ENCODE measurements at regions not wholly inside any gene's neighbourhood (a gene's known extent, or its start where the extent isn't known, plus 50 kb on each side); places are given as distances from the start of the nearest gene placed in this dataset.
"Not testable (repeated sequence)": the region's sequence is repeated elsewhere in the genome, so short reads cannot be mapped to it uniquely, and the experiment has no call there.

GRCh38 chr4:53885668-53886067 is 178.7 kb downstream of the CHIC2 start:
- Histone ChIP-seq H3K4me1 (ENCODE audit: control insufficient read depth in 1 of 2, insufficient read depth in 2 of 2, low read depth in 1 of 2, low read length in 1 of 2) (peaks cover 0 to 19% of the 10 kb centered on the region in 2 experiments; a peak in 2 of 4 replicates), H3K9me3 (no peaks in the 10 kb centered on the region), H2AFZ (ENCODE audit: low read depth) (no peak overlapping the region), H3K27me3 (ENCODE audit: insufficient read depth) (no peaks in the 10 kb centered on the region), H4K20me1 (ENCODE audit: insufficient read depth) (no peaks in the 10 kb centered on the region), H3K27ac (ENCODE audit: low read depth in 2 of 2, low read length in 1 of 2) (no peak overlapping the region), H3K4me2 (no peak overlapping the region), H3F3A (replicated peaks; ENCODE audit: insufficient read depth) (peaks cover 2% of the 10 kb centered on the region), H3K4me3 (ENCODE audit: low read depth in 2 of 2, low read length in 1 of 2) (no peak overlapping the region), H3K9me2 (no peaks in the 10 kb centered on the region), H3K36me3 (replicated peaks in 1 of 2; ENCODE audit: control insufficient read depth in 1 of 2, insufficient read depth in 2 of 2, low read length in 1 of 2) (no peaks in the 10 kb centered on the region), H3K79me2 (ENCODE audit: insufficient read depth) (no peaks in the 10 kb centered on the region), H3K9ac (no peak overlapping the region)
- no peak for TF ChIP-seq CTCF (IDR thresholded peaks at IDR 0.05)
- TF ChIP-seq RXRA (IDR thresholded peaks at IDR 0.05; ENCODE audit: borderline replicate concordance, low read depth) = no peak
- no peak for TF ChIP-seq POLR2AphosphoS5 (IDR thresholded peaks at IDR 0.05; ENCODE audit: low read depth, low read length)
- CTCF ChIA-PET = no interaction called here
- 98% methylated on average over 2 of the region's 2 CpGs for WGBS (ENCODE audit: low lambda C conversion rate)
- no peak for DNase-seq
- POLR2A ChIA-PET = no interaction called here

DNA sequence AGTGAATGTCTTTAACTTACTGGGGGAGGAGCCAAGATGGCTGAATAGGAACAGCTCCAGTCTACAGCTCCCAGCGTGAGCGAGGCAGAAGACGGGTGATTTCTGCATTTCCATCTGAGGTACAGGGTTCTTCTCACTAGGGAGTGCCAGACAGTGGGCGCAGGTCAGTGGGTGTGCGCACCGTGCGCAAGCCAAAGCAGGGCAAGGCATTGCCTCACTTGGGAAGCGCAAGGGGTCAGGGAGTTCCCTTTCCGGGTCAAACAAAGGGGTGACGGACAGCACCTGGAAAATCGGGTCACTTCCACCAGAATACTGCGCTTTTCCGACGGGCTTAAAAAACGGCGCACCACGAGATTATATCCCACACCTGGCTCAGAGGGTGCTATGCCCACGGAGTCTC is 187.3 kb downstream of the CHIC2 start:
- H3K4me2 ChIP-seq; POLR2A ChIA-PET; H3K27me3 ChIP-seq (ENCODE audit: insufficient read depth); DNase-seq; CTCF ChIA-PET; H3K36me3 ChIP-seq (replicated peaks in 1 of 2; ENCODE audit: control insufficient read depth in 1 of 2, insufficient read depth in 2 of 2, low read length in 1 of 2); H3K9me3 ChIP-seq; H3K9me2 ChIP-seq; H3K4me3 ChIP-seq (ENCODE audit: low read depth in 2 of 2, low read length in 1 of 2); H3K4me1 ChIP-seq (ENCODE audit: control insufficient read depth in 1 of 2, insufficient read depth in 2 of 2, low read depth in 1 of 2, low read length in 1 of 2); H3K9ac ChIP-seq; H3K27ac ChIP-seq (ENCODE audit: low read depth in 2 of 2, low read length in 1 of 2); H3F3A ChIP-seq (replicated peaks; ENCODE audit: insufficient read depth); H3K79me2 ChIP-seq (ENCODE audit: insufficient read depth); H4K20me1 ChIP-seq (ENCODE audit: insufficient read depth); H2AFZ ChIP-seq (ENCODE audit: low read depth): not testable (repeated sequence)
- WGBS (ENCODE audit: low lambda C conversion rate) = 88% methylated on average over 17 of the region's 18 CpGs

- ChIA-PET POLR2A (no interaction called here), CTCF (interaction anchor here (1.2 to 1.8 kb wide), 2 partner anchors 10 to 1313 kb away, joined by 3 to 7 read pairs; no protein-coding TSS in a partner anchor)
- Histone ChIP-seq H3K27ac (ENCODE audit: low read depth in 2 of 2, low read length in 1 of 2) (no peak overlapping the region; a peak in 1 of 4 replicates), H3K9ac (no peak overlapping the region), H3K27me3 (ENCODE audit: insufficient read depth) (no peaks in the 10 kb centered on the region), H3K36me3 (replicated peaks in 1 of 2; ENCODE audit: control insufficient read depth in 1 of 2, insufficient read depth in 2 of 2, low read length in 1 of 2) (no peaks in the 10 kb centered on the region), H3K4me3 (ENCODE audit: low read depth in 2 of 2, low read length in 1 of 2) (no peak overlapping the region), H3K4me1 (ENCODE audit: control insufficient read depth in 1 of 2, insufficient read depth in 2 of 2, low read depth in 1 of 2, low read length in 1 of 2) (peaks cover 0 to 21% of the 10 kb centered on the region in 2 experiments; a peak in 2 of 4 replicates), H3K4me2 (no peak overlapping the region), H3K79me2 (ENCODE audit: insufficient read depth) (no peaks in the 10 kb centered on the region), H3K9me2 (no peaks in the 10 kb centered on the region), H3F3A (replicated peaks; ENCODE audit: insufficient read depth) (peaks cover 2% of the 10 kb centered on the region), H2AFZ (ENCODE audit: low read depth) (no peak overlapping the region), H4K20me1 (ENCODE audit: insufficient read depth) (no peaks in the 10 kb centered on the region), H3K9me3 (no peaks in the 10 kb centered on the region)
- no peak for DNase-seq
- 93% methylated on average over 8 of the region's 8 CpGs for WGBS (ENCODE audit: low lambda C conversion rate)
- no peak for TF ChIP-seq RXRA (IDR thresholded peaks at IDR 0.05; ENCODE audit: borderline replicate concordance, low read depth)
- no peak for TF ChIP-seq GATA2 (CRISPR knock-in tag; IDR thresholded peaks at IDR 0.05)
- no peak for TF ChIP-seq NFIC (IDR thresholded peaks at IDR 0.05; ENCODE audit: borderline replicate concordance)
- no peak for TF ChIP-seq TEAD4 (IDR thresholded peaks at IDR 0.05; ENCODE audit: borderline replicate concordance, insufficient read depth)
- TF ChIP-seq, protein P1, sequence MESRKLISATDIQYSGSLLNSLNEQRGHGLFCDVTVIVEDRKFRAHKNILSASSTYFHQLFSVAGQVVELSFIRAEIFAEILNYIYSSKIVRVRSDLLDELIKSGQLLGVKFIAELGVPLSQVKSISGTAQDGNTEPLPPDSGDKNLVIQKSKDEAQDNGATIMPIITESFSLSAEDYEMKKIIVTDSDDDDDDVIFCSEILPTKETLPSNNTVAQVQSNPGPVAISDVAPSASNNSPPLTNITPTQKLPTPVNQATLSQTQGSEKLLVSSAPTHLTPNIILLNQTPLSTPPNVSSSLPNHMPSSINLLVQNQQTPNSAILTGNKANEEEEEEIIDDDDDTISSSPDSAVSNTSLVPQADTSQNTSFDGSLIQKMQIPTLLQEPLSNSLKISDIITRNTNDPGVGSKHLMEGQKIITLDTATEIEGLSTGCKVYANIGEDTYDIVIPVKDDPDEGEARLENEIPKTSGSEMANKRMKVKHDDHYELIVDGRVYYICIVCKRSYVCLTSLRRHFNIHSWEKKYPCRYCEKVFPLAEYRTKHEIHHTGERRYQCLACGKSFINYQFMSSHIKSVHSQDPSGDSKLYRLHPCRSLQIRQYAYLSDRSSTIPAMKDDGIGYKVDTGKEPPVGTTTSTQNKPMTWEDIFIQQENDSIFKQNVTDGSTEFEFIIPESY (IDR thresholded peaks at IDR 0.05; ENCODE audit: borderline replicate concordance, low read depth) = no peak
- TF ChIP-seq MEF2A (IDR thresholded peaks at IDR 0.05; ENCODE audit: borderline replicate concordance, low read depth) = no peak
- TF ChIP-seq REST (IDR thresholded peaks at IDR 0.05; ENCODE audit: low read depth, low read length) = no peak
- no peak for TF ChIP-seq POLR2AphosphoS5 (IDR thresholded peaks at IDR 0.05; ENCODE audit: low read depth, low read length)
- TF ChIP-seq NRF1 (IDR thresholded peaks at IDR 0.05; ENCODE audit: low read depth, low read length) = no peak
- no peak for TF ChIP-seq MXI1 (IDR thresholded peaks at IDR 0.05; ENCODE audit: low read depth, low read length)
- TF ChIP-seq USF2 (IDR thresholded peaks at IDR 0.05; ENCODE audit: borderline replicate concordance, low read depth, low read length) = no peak
- TF ChIP-seq SIN3A (IDR thresholded peaks at IDR 0.05; ENCODE audit: borderline replicate concordance, low read depth, low read length) = no peak
Observed at GRCh38 chr4:53866055-53866454, 198.3 kb downstream of the CHIC2 start.
